MM.1S (cell line): ENCODE measurements at regions not wholly inside any gene's neighbourhood (a gene's known extent, or its start where the extent isn't known, plus 50 kb on each side); places are given as distances from the start of the nearest gene placed in this dataset.

Source experiments
- DNase-seq: peaks from one replicate; pipeline ENCODE4 v3.0.0-alpha.2; 2015
- H2AFZ ChIP-seq: fragments of 300-600 bp; sonication (generic); 2 replicates; pipeline ENCODE4 v1.6.0; 2016; ENCODE audit warnings: antibody characterized with exemption, low read length
- H3F3A ChIP-seq: fragments of 300-600 bp; sonication (generic); 2 replicates; pipeline ENCODE4 v1.6.1; 2016; ENCODE audit warnings: mild to moderate bottlenecking, antibody characterized with exemption, low read length, moderate library complexity, mixed read lengths; ENCODE audit not compliant: insufficient read depth
- H3K27ac ChIP-seq: fragments of 300-600 bp; sonication (generic); 2 replicates; pipeline ENCODE4 v1.5.1; 2016; ENCODE audit warnings: mild to moderate bottlenecking, low read length
- H3K27me3 ChIP-seq: fragments of 300-600 bp; sonication (generic); replicated peaks from 2 replicates; pipeline ENCODE4 v1.6.0; 2016; ENCODE audit warnings: low read length; ENCODE audit not compliant: insufficient read depth
- H3K36me3 ChIP-seq: fragments of 300-600 bp; sonication (generic); replicated peaks from 2 replicates; pipeline ENCODE4 v1.6.1; 2016; ENCODE audit warnings: mild to moderate bottlenecking, low read length, mixed read lengths; ENCODE audit not compliant: insufficient read depth
- H3K4me1 ChIP-seq: fragments of 300-600 bp; sonication (generic); 2 replicates; pipeline ENCODE4 v1.6.1; 2016; ENCODE audit warnings: low read length, mixed read lengths
- H3K4me2 ChIP-seq: fragments of 300-600 bp; sonication (generic); 2 replicates; pipeline ENCODE4 v1.6.0; 2016; ENCODE audit warnings: low read depth, low read length
- H3K4me3 ChIP-seq: fragments of 300-600 bp; sonication (generic); 2 replicates; pipeline ENCODE4 v1.5.1; 2016; ENCODE audit warnings: low read length, mixed read lengths
- H3K79me2 ChIP-seq: fragments of 300-600 bp; sonication (generic); 2 replicates; pipeline ENCODE4 v1.6.1; 2016; ENCODE audit warnings: mixed run types, low read length, mixed read lengths
- H3K9ac ChIP-seq: fragments of 300-600 bp; sonication (generic); 2 replicates; pipeline ENCODE4 v1.6.1; 2016; ENCODE audit warnings: low read length, mixed read lengths
- H3K9me2 ChIP-seq: fragments of 300-600 bp; sonication (generic); replicated peaks from 2 replicates; pipeline ENCODE4 v1.6.1; 2016; ENCODE audit warnings: mild to moderate bottlenecking, low read length, mixed read lengths; ENCODE audit not compliant: insufficient read depth
- H3K9me3 ChIP-seq: fragments of 300-600 bp; sonication (generic); replicated peaks from 2 replicates; pipeline ENCODE4 v1.6.1; 2016; ENCODE audit warnings: mild to moderate bottlenecking, low read length, mixed read lengths; ENCODE audit not compliant: insufficient read depth
- H4K20me1 ChIP-seq: fragments of 300-600 bp; sonication (generic); 2 replicates; pipeline ENCODE4 v1.6.1; 2016; ENCODE audit warnings: mild to moderate bottlenecking, low read length, moderate library complexity, mixed read lengths; ENCODE audit not compliant: insufficient read depth
- CTCF ChIP-seq: fragments of 300-600 bp; sonication (generic); IDR thresholded peaks from 2 replicates; pipeline ENCODE4 v1.5.1; 2016; ENCODE audit warnings: antibody characterized with exemption, low read length, mixed read lengths
- EZH2 ChIP-seq: fragments of 300-600 bp; sonication (generic); optimal IDR thresholded peaks from 2 replicates; pipeline ENCODE3; 2017; ENCODE audit warnings: low read depth, mild to moderate bottlenecking, antibody characterized with exemption, low read length, mixed read lengths
- EZH2phosphoT487 ChIP-seq: fragments of 300-600 bp; sonication (generic); IDR thresholded peaks from 2 replicates; pipeline ENCODE4 v1.6.1; 2018; ENCODE audit warnings: antibody characterized with exemption, low read length

GRCh38 chr21:14694817-14695216 is 148.7 kb upstream of the SAMSN1 start:
- no peak for TF ChIP-seq EZH2
- no peak for TF ChIP-seq EZH2phosphoT487
- no peak for TF ChIP-seq CTCF
- H3K36me3 ChIP-seq, result no peaks in the 10 kb centered on the region
- H3K4me2 ChIP-seq, result no peak overlapping the region
- DNase-seq, result no peak
- H4K20me1 ChIP-seq, result no peaks in the 10 kb centered on the region
- H3K9me2 ChIP-seq, result no peaks in the 10 kb centered on the region
- H2AFZ ChIP-seq, result no peak overlapping the region
- no peak overlapping the region for H3K4me3 ChIP-seq
- no peaks in the 10 kb centered on the region for H3K27me3 ChIP-seq
- H3F3A ChIP-seq, result no peaks in the 10 kb centered on the region
- no peaks in the 10 kb centered on the region for H3K79me2 ChIP-seq
- H3K9ac ChIP-seq, result no peak overlapping the region
- peaks cover 7% of the 10 kb centered on the region for H3K4me1 ChIP-seq
- H3K9me3 ChIP-seq, result no peaks in the 10 kb centered on the region
- H3K27ac ChIP-seq, result no peak overlapping the region

GRCh38 chr21:14693997-14694396 is 147.9 kb upstream of the SAMSN1 start:
- Histone ChIP-seq H2AFZ (no peak overlapping the region), H3K79me2 (no peaks in the 10 kb centered on the region), H3K4me1 (peaks cover 7% of the 10 kb centered on the region), H3K4me3 (no peak overlapping the region), H3K36me3 (no peaks in the 10 kb centered on the region), H3K9ac (no peak overlapping the region), H3K27me3 (no peaks in the 10 kb centered on the region), H3K4me2 (no peak overlapping the region), H3K9me2 (no peaks in the 10 kb centered on the region), H4K20me1 (no peaks in the 10 kb centered on the region), H3K27ac (no peak overlapping the region), H3F3A (no peaks in the 10 kb centered on the region), H3K9me3 (no peaks in the 10 kb centered on the region)
- TF ChIP-seq CTCF (no peak), EZH2 (no peak), EZH2phosphoT487 (no peak)
- DNase-seq, result no peak

- no peak for TF ChIP-seq EZH2phosphoT487
- no peak for TF ChIP-seq CTCF
- TF ChIP-seq EZH2, result no peak
- H3K36me3 ChIP-seq, result no peaks in the 10 kb centered on the region
- H3K27me3 ChIP-seq, result no peaks in the 10 kb centered on the region
- H3F3A ChIP-seq, result peaks cover 9% of the 10 kb centered on the region
- no peak overlapping the region for H2AFZ ChIP-seq
- H3K79me2 ChIP-seq, result no peaks in the 10 kb centered on the region
- peak overlapping the region; percentile 21; the same call in 1 of the 2 replicates for H3K4me2 ChIP-seq
- no peak overlapping the region for H3K27ac ChIP-seq
- no peak overlapping the region for H3K4me3 ChIP-seq
- no peak for DNase-seq
- no peak overlapping the region for H3K9ac ChIP-seq
- no peaks in the 10 kb centered on the region for H3K9me3 ChIP-seq
- peaks cover 24% of the 10 kb centered on the region for H3K4me1 ChIP-seq
- H4K20me1 ChIP-seq, result no peaks in the 10 kb centered on the region
- H3K9me2 ChIP-seq, result no peaks in the 10 kb centered on the region
These were observed 145.8 kb upstream of the SAMSN1 start for GRCh38 chr21:14691914-14692313.
